ENCODE measurements at regions not wholly inside any gene's neighbourhood (a gene's known extent, or its start where the extent isn't known, plus 50 kb on each side); places are given as distances from the start of the nearest gene placed in this dataset.

- TF ChIP-seq ZNF530 (tag by site-specific recombination; IDR thresholded peaks at IDR 0.05; ENCODE audit: low read depth) (no peak), ZNF121 (tag by site-specific recombination; IDR thresholded peaks at IDR 0.05) (no peak), INSM2 (tag by site-specific recombination; IDR thresholded peaks at IDR 0.05) (no peak), ZNF10 (tag by site-specific recombination; IDR thresholded peaks at IDR 0.05) (no peak), ZNF26 (tag by site-specific recombination; IDR thresholded peaks at IDR 0.05) (no peak)
- 0 out of 2 replicates have a peak, but pooled peaks cover 2% of the 10 kb centered on the region for H3K4me1 ChIP-seq (ENCODE audit: control insufficient read depth, insufficient read depth, low read length)
- H3K36me3 ChIP-seq (ENCODE audit: control insufficient read depth in 2 of 2, insufficient read depth in 1 of 2, low read length in 2 of 2) = no peaks in the 10 kb centered on the region
- no peak overlapping the region for H3K4me3 ChIP-seq (ENCODE audit: low read depth, low read length)
- CTCF ChIA-PET = interaction anchor here (0.6 to 3.2 kb wide), 17 partner anchors 8 to 1287 kb away, joined by 3 to 32 read pairs (median 4); no protein-coding TSS in a partner anchor
- no peaks in the 10 kb centered on the region for H3K9me3 ChIP-seq (ENCODE audit: control insufficient read depth, insufficient read depth, low read depth, low read length)
- POLR2A ChIA-PET = no interaction called here
- no peak overlapping the region for H3K27ac ChIP-seq (ENCODE audit: extremely low read depth, low read depth, low read length)
These were observed 289.1 kb downstream of the TRIB2 start for GRCh38 chr2:13005761-13006335.

- H3K36me3 ChIP-seq (ENCODE audit: control insufficient read depth in 2 of 2, insufficient read depth in 1 of 2, low read length in 2 of 2) = no peaks in the 10 kb centered on the region
- no peak overlapping the region for H3K4me3 ChIP-seq (ENCODE audit: low read depth, low read length)
- no peaks in the 10 kb centered on the region for H3K9me3 ChIP-seq (ENCODE audit: control insufficient read depth, insufficient read depth, low read depth, low read length)
- 0 out of 2 replicates have a peak, but pooled peaks cover 2% of the 10 kb centered on the region for H3K4me1 ChIP-seq (ENCODE audit: control insufficient read depth, insufficient read depth, low read length)
- H3K27ac ChIP-seq (ENCODE audit: extremely low read depth, low read depth, low read length) = no peak overlapping the region
- POLR2A ChIA-PET = interaction anchor here (1.5 kb wide), 1 partner anchor 1177 kb away, joined by 3 read pairs; no protein-coding TSS in a partner anchor
- TF ChIP-seq ZNF449 (tag by site-specific recombination; IDR thresholded peaks at IDR 0.05) = no peak
- TF ChIP-seq ZNF335 (tag by site-specific recombination; conservative IDR thresholded peaks at IDR 0.05) = no peak
- TF ChIP-seq ZBTB26 (tag by site-specific recombination; optimal IDR thresholded peaks at IDR 0.05) = no peak
- TF ChIP-seq PRDM6 (tag by site-specific recombination; IDR thresholded peaks at IDR 0.05) = no peak
- TF ChIP-seq ZNF26 (tag by site-specific recombination; IDR thresholded peaks at IDR 0.05) = no peak
- TF ChIP-seq ZNF654 (tag by site-specific recombination; IDR thresholded peaks at IDR 0.05; ENCODE audit: low read depth) = no peak
- TF ChIP-seq KLF16 (tag by site-specific recombination; IDR thresholded peaks at IDR 0.05) = no peak
- TF ChIP-seq ZNF704 (tag by site-specific recombination; IDR thresholded peaks at IDR 0.05) = no peak
- no peak for TF ChIP-seq PRDM10 (tag by site-specific recombination; IDR thresholded peaks at IDR 0.05)
- TF ChIP-seq ZNF140 (tag by site-specific recombination; IDR thresholded peaks at IDR 0.05) = no peak
- TF ChIP-seq ZNF211 (tag by site-specific recombination; IDR thresholded peaks at IDR 0.05; ENCODE audit: low read depth) = no peak
- TF ChIP-seq KLF8 (tag by site-specific recombination; IDR thresholded peaks at IDR 0.05) = no peak
- CTCF ChIA-PET = interaction anchor here (0.6 to 3.2 kb wide), 40 partner anchors 9 to 1438 kb away, joined by 3 to 32 read pairs (median 4); partner anchors contain the start of gene TRIB2
These were observed 289.7 kb downstream of the TRIB2 start for GRCh38 chr2:13006426-13006825.
